ENCODE measurements at regions not wholly inside any gene's neighbourhood (a gene's known extent, or its start where the extent isn't known, plus 50 kb on each side); places are given as distances from the start of the nearest gene placed in this dataset.

GRCh38 chr6:142633317-142633716 is 311.7 kb downstream of the HIVEP2 start:
- H3K27me3 ChIP-seq (ENCODE audit: control insufficient read depth in 3 of 3, insufficient read depth in 3 of 3, low read length in 3 of 3), result peaks cover 0 to 1% (median 0%) of the 10 kb centered on the region in 3 donors
- FAIRE-seq, result no peak

GRCh38 chr6:142635130-142635529 is 309.8 kb downstream of the HIVEP2 start:
- WGBS, 3 donors, result 68 to 87% (median 81%) methylated on average over 1 of the region's 1 CpG
- Histone ChIP-seq H3K4me3 (ENCODE audit: low read depth in 1 of 3, low read length in 3 of 3) (no peak overlapping the region), H3K36me3 (ENCODE audit: control insufficient read depth in 3 of 3, insufficient read depth in 2 of 3, low read depth in 1 of 3, low read length in 3 of 3) (no peaks in the 10 kb centered on the region), H3K27ac (ENCODE audit: low read depth in 1 of 3, low read length in 2 of 3) (no peak overlapping the region), H3K9me3 (ENCODE audit: control insufficient read depth in 2 of 2, insufficient read depth in 1 of 2, low read depth in 1 of 2, low read length in 1 of 2) (no peaks in the 10 kb centered on the region), H3K4me1 (ENCODE audit: control insufficient read depth in 3 of 3, insufficient read depth in 2 of 3, low read depth in 1 of 3, low read length in 2 of 3) (no peaks in the 10 kb centered on the region), H3K27me3 (ENCODE audit: control insufficient read depth in 3 of 3, insufficient read depth in 3 of 3, low read length in 3 of 3) (peaks cover 0 to 2% (median 0%) of the 10 kb centered on the region in 3 donors)
- FAIRE-seq (no peak), DNase-seq (no peak)

More at GRCh38 chr6:142633317-142633716, 311.7 kb downstream of the HIVEP2 start:
- Histone ChIP-seq H3K4me1 (ENCODE audit: control insufficient read depth in 3 of 3, insufficient read depth in 2 of 3, low read depth in 1 of 3, low read length in 2 of 3) (no peaks in the 10 kb centered on the region), H3K27ac (ENCODE audit: low read depth in 1 of 3, low read length in 2 of 3) (no peak overlapping the region), H3K36me3 (ENCODE audit: control insufficient read depth in 3 of 3, insufficient read depth in 2 of 3, low read depth in 1 of 3, low read length in 3 of 3) (no peaks in the 10 kb centered on the region), H3K4me3 (ENCODE audit: low read depth in 1 of 3, low read length in 3 of 3) (no peak overlapping the region), H3K9me3 (ENCODE audit: control insufficient read depth in 2 of 2, insufficient read depth in 1 of 2, low read depth in 1 of 2, low read length in 1 of 2) (no peaks in the 10 kb centered on the region)
- no peak for DNase-seq

GRCh38 chr6:142637624-142638351 is 307.2 kb downstream of the HIVEP2 start:
- WGBS, 3 donors, result 71 to 83% (median 78%) methylated on average over 10 of the region's 10 CpGs
- Histone ChIP-seq H3K36me3 (ENCODE audit: control insufficient read depth in 3 of 3, insufficient read depth in 2 of 3, low read depth in 1 of 3, low read length in 3 of 3) (no peaks in the 10 kb centered on the region), H3K9me3 (ENCODE audit: control insufficient read depth in 2 of 2, insufficient read depth in 1 of 2, low read depth in 1 of 2, low read length in 1 of 2) (no peaks in the 10 kb centered on the region), H3K27ac (ENCODE audit: low read depth in 1 of 3, low read length in 2 of 3) (no peak overlapping the region), H3K4me3 (ENCODE audit: low read depth in 1 of 3, low read length in 3 of 3) (no peak overlapping the region), H3K4me1 (ENCODE audit: control insufficient read depth in 3 of 3, insufficient read depth in 2 of 3, low read depth in 1 of 3, low read length in 2 of 3) (no peaks in the 10 kb centered on the region), H3K27me3 (ENCODE audit: control insufficient read depth in 3 of 3, insufficient read depth in 3 of 3, low read length in 3 of 3) (peaks cover 0 to 2% (median 0%) of the 10 kb centered on the region in 3 donors)
- FAIRE-seq, result no peak
- DNase-seq, result no peak

DNA sequence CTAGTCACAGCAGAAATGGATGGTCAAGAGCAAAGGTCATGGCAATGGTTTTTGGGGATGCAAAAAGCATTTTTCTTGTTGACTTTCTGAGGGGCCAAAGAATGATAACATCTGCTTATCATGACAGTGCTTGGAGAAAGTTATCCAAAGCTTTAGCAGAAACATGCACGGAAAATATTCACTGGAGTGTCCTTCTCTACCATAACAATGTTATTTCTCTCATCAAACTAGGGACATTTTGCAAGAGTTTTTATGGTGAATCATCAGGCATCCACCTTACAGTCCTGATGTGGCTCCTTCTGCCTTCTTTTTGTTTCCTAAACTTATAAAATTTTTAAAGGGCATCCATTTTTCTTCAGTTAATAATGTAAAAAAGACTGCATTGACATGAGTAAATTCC is 302.3 kb downstream of the HIVEP2 start:
- Histone ChIP-seq H3K4me1 (ENCODE audit: control insufficient read depth in 3 of 3, insufficient read depth in 2 of 3, low read depth in 1 of 3, low read length in 2 of 3) (no peaks in the 10 kb centered on the region), H3K4me3 (ENCODE audit: low read depth in 1 of 3, low read length in 3 of 3) (no peak overlapping the region), H3K27ac (ENCODE audit: low read depth in 1 of 3, low read length in 2 of 3) (no peak overlapping the region), H3K36me3 (ENCODE audit: control insufficient read depth in 3 of 3, insufficient read depth in 2 of 3, low read depth in 1 of 3, low read length in 3 of 3) (no peaks in the 10 kb centered on the region), H3K27me3 (ENCODE audit: control insufficient read depth in 3 of 3, insufficient read depth in 3 of 3, low read length in 3 of 3) (peaks cover 0 to 2% (median 0%) of the 10 kb centered on the region in 3 donors), H3K9me3 (ENCODE audit: control insufficient read depth in 2 of 2, insufficient read depth in 1 of 2, low read depth in 1 of 2, low read length in 1 of 2) (no peaks in the 10 kb centered on the region)
- DNase-seq (no peak), FAIRE-seq (no peak)
- WGBS, 3 donors, result 87 to 100% (median 88%) methylated on average over 1 of the region's 1 CpG

- Histone ChIP-seq H3K9me3 (ENCODE audit: control insufficient read depth in 2 of 2, insufficient read depth in 1 of 2, low read depth in 1 of 2, low read length in 1 of 2) (no peaks in the 10 kb centered on the region), H3K27me3 (ENCODE audit: control insufficient read depth in 3 of 3, insufficient read depth in 3 of 3, low read length in 3 of 3) (no peaks in the 10 kb centered on the region), H3K27ac (ENCODE audit: low read depth in 1 of 3, low read length in 2 of 3) (no peak overlapping the region), H3K4me3 (ENCODE audit: low read depth in 1 of 3, low read length in 3 of 3) (no peak overlapping the region), H3K4me1 (ENCODE audit: control insufficient read depth in 3 of 3, insufficient read depth in 2 of 3, low read depth in 1 of 3, low read length in 2 of 3) (no peaks in the 10 kb centered on the region), H3K36me3 (ENCODE audit: control insufficient read depth in 3 of 3, insufficient read depth in 2 of 3, low read depth in 1 of 3, low read length in 3 of 3) (no peaks in the 10 kb centered on the region)
- 75 to 88% (median 76%) methylated on average over 3 of the region's 3 CpGs for WGBS, 3 donors
- DNase-seq, result no peak
- FAIRE-seq, result no peak
Observed at GRCh38 chr6:142644866-142645265, 300.1 kb downstream of the HIVEP2 start.

- no peaks in the 10 kb centered on the region for H3K4me1 ChIP-seq (ENCODE audit: control insufficient read depth in 3 of 3, insufficient read depth in 2 of 3, low read depth in 1 of 3, low read length in 2 of 3)
- H3K4me3 ChIP-seq (ENCODE audit: low read depth in 1 of 3, low read length in 3 of 3), result no peak overlapping the region
- WGBS, 3 donors, result 93 to 97% (median 96%) methylated on average over 2 of the region's 2 CpGs
- DNase-seq (no peak), FAIRE-seq (no peak)
- no peak overlapping the region for H3K27ac ChIP-seq (ENCODE audit: low read depth in 1 of 3, low read length in 2 of 3)
- no peaks in the 10 kb centered on the region for H3K27me3 ChIP-seq (ENCODE audit: control insufficient read depth in 3 of 3, insufficient read depth in 3 of 3, low read length in 3 of 3)
- no peaks in the 10 kb centered on the region for H3K9me3 ChIP-seq (ENCODE audit: control insufficient read depth in 2 of 2, insufficient read depth in 1 of 2, low read depth in 1 of 2, low read length in 1 of 2)
- H3K36me3 ChIP-seq (ENCODE audit: control insufficient read depth in 3 of 3, insufficient read depth in 2 of 3, low read depth in 1 of 3, low read length in 3 of 3), result no peaks in the 10 kb centered on the region
Observed at GRCh38 chr6:142645663-142646062, 299.3 kb downstream of the HIVEP2 start.

- DNase-seq (peak in 1 of 2 donors; percentile 21), FAIRE-seq (no peak)
- Histone ChIP-seq H3K27me3 (ENCODE audit: control insufficient read depth in 3 of 3, insufficient read depth in 3 of 3, low read length in 3 of 3) (no peaks in the 10 kb centered on the region), H3K4me3 (ENCODE audit: low read depth in 1 of 3, low read length in 3 of 3) (no peak overlapping the region), H3K4me1 (ENCODE audit: control insufficient read depth in 3 of 3, insufficient read depth in 2 of 3, low read depth in 1 of 3, low read length in 2 of 3) (no peaks in the 10 kb centered on the region), H3K36me3 (ENCODE audit: control insufficient read depth in 3 of 3, insufficient read depth in 2 of 3, low read depth in 1 of 3, low read length in 3 of 3) (no peaks in the 10 kb centered on the region), H3K9me3 (ENCODE audit: control insufficient read depth in 2 of 2, insufficient read depth in 1 of 2, low read depth in 1 of 2, low read length in 1 of 2) (no peaks in the 10 kb centered on the region), H3K27ac (ENCODE audit: low read depth in 1 of 3, low read length in 2 of 3) (no peak overlapping the region)
- whole genome bisulfite sequencing, 3 donors, result 19 to 34% (median 31%) methylated on average over 6 of the region's 6 CpGs
Observed at GRCh38 chr6:142647449-142648035, 297.4 kb downstream of the HIVEP2 start.

- no peak overlapping the region for H3K4me3 ChIP-seq (ENCODE audit: low read depth in 1 of 3, low read length in 3 of 3)
Observed at GRCh38 chr6:142648036-142648451, 296.9 kb downstream of the HIVEP2 start.

More at GRCh38 chr6:142648036-142648451, 296.9 kb downstream of the HIVEP2 start:
- Histone ChIP-seq H3K4me1 (ENCODE audit: control insufficient read depth in 3 of 3, insufficient read depth in 2 of 3, low read depth in 1 of 3, low read length in 2 of 3) (no peaks in the 10 kb centered on the region), H3K36me3 (ENCODE audit: control insufficient read depth in 3 of 3, insufficient read depth in 2 of 3, low read depth in 1 of 3, low read length in 3 of 3) (no peaks in the 10 kb centered on the region), H3K27ac (ENCODE audit: low read depth in 1 of 3, low read length in 2 of 3) (no peak overlapping the region), H3K9me3 (ENCODE audit: control insufficient read depth in 2 of 2, insufficient read depth in 1 of 2, low read depth in 1 of 2, low read length in 1 of 2) (no peaks in the 10 kb centered on the region), H3K27me3 (ENCODE audit: control insufficient read depth in 3 of 3, insufficient read depth in 3 of 3, low read length in 3 of 3) (no peaks in the 10 kb centered on the region)
- WGBS, 3 donors, result 8 to 25% (median 24%) methylated on average over 3 of the region's 3 CpGs
- no peak for FAIRE-seq
- peak in 1 of 2 donors; percentile 26 for DNase-seq
